GM21825 (cell line): ENCODE measurements at regions not wholly inside any gene's neighbourhood (a gene's known extent, or its start where the extent isn't known, plus 50 kb on each side); places are given as distances from the start of the nearest gene placed in this dataset.
"Not testable (repeated sequence)": the region's sequence is repeated elsewhere in the genome, so short reads cannot be mapped to it uniquely, and the experiment has no call there.

Experiments used
- ATAC-seq: cut with Tn5 transposase; IDR thresholded peaks from one replicate; pipeline ENCODE4 v1.9.1; 2021; ENCODE audit warnings: mild to moderate bottlenecking, moderate library complexity; ENCODE audit not compliant: unreplicated experiment

GRCh38 chr5:33203931-33204330, 236.8 kb upstream of the TARS1 start:
- no peak for ATAC-seq

GRCh38 chr5:33205079-33205478, 235.7 kb upstream of the TARS1 start:
- no peak for ATAC-seq

GRCh38 chr5:33205727-33206410, 234.9 kb upstream of the TARS1 start:
- ATAC-seq, result no peak

GRCh38 chr5:33206962-33207506, 233.7 kb upstream of the TARS1 start:
- no peak for ATAC-seq

DNA sequence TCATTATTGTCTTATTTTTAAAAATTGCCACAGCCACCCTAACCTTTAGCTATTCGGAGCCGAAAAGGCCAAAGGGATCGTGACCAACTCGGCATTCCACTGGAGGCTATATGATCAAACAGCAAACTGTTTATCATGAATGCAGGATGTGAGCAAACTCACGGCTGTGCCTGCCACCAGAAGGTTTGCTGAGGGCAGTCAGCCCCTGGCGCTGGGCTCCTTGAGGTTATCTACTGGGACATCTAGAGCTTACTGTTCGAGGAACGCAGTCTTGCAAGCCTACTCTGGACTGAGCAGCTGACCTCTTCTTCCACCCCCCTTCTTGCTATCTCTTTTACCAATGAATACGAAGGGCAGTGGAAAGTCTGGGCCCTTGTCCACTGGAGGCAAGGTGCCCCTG, 231.5 kb upstream of the TARS1 start:
- no peak for ATAC-seq

- ATAC-seq, result not testable (repeated sequence)
Observed at GRCh38 chr5:33210221-33210620, 230.5 kb upstream of the TARS1 start.

DNA sequence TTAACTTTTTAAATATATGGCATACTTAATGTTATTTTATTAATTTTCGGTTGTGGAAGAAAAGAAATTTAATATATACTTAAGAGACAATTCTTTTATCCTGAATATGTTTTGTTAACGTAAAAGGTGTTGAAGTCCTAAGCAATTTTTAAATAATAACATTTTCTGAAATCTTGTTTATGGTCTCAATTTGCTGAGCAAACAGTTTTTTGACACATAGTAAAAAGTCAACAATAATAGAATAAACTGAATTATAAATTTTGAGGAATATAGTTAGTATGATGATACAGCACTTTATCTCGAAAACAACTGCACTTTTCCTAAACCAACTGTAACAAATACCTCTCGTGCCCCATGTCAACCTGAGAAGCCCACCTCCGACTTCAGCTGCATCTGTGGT, 229.8 kb upstream of the TARS1 start:
- no peak for ATAC-seq

GRCh38 chr5:33212439-33212838, 228.3 kb upstream of the TARS1 start:
- ATAC-seq, result no peak

DNA sequence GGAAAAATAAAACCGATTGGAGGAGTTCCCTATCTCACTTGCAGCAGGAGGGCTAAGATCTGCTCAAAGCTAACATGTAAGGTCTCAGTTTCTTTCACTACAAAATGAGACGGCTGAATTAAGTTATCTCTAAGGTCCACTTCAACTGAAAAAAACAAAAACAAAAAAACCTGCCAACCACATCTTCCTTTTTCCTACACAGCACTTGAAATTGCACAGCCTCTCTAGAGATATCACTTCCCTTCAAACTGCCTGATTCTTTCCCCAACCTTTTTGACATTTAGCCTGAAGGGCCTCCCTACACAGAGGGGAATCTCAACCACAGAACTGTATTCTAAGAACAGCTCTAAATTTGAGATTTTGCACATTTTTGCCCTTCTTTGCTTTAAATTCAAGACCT, 227.9 kb upstream of the TARS1 start:
- ATAC-seq, result no peak

GRCh38 chr5:33223563-33224284, 217.0 kb upstream of the TARS1 start:
- ATAC-seq, result no peak

DNA sequence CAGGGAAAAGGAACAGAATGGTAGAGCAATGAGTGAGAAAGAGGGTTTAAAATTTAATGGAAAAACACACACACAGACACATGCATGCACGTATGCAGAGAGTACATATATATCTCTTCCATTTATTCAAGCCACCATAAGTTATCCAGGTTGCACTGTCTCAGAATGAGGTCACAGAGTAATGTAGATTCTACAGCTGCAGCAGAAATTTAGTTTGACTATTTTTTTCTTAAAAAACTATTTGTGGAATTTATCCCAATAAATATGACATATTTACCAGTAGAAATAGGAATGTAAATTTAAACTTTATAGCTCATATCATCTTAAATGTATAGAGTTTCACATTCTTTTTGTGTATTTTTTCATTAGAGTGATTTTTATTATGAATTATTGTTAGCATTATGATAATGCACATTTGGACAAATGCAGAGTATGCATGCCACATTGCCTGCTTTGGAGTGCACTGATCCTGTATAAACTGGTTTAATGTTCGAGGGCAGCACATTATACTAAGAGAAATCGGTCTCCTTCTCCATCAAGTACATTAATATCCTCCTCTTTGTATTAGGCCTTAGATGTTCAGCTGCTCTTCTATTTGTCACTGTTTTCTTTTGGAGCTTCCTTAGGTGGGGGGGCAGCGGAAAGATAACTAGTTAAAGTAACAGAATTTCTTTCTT, 216.3 kb upstream of the TARS1 start:
- ATAC-seq, result no peak

DNA sequence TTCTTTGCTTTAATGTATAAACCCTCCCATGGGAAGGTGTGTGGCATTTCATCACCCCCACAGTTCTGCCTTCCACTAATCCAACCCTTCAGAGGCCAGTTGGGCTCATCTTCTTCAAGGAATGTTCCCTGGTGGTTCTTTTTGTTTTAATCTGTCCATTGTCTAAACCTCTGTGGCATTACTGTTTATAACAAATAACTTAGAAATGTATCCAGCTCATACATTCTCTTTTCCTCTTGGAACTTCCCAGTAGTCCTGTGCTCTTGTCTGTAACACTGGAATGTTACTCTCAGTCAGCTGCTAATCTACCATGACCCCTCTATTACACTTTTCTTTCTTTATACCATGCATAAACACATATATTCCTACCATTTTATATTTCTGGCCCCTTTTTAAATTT, 213.5 kb upstream of the TARS1 start:
- ATAC-seq, result no peak

GRCh38 chr5:33227746-33228145, 213.0 kb upstream of the TARS1 start:
- no peak for ATAC-seq

DNA sequence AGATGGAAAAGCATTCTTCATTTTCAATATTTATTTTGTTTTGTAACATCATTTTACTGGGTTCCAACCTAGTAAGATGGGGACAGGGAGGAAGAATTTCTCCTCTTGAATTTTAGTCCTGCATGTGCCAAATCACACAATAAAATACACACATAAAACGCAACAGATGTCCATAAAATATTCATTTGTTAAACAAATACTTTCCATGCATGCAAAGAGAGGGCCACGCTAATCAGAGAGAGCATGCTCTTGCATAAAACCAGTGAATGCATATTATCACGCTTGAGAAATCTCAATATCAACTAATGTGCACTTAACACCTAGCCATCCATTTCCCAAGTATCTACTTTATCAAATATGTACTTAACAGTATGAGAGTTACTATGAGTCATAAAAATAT, 212.6 kb upstream of the TARS1 start:
- ATAC-seq, result no peak

DNA sequence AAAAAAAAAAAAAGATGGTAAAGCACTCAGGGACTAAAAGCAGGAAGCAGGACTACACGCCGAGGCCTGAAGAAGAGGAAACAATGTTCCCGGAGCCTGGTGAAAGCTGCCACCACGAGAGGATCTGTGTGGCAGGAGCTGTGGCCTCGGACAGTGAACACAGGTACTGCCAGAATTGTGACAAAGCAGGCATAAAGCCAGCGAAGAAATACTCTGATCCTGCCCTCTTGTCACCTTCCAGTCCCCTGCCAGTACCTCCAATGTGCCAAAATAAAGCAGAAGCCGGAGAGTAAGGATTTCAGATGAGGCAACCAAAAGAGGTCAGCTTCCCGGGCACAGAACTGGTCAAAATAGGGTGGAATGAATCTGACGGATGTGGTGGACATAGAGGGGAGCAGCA, 211.5 kb upstream of the TARS1 start:
- ATAC-seq, result no peak

DNA sequence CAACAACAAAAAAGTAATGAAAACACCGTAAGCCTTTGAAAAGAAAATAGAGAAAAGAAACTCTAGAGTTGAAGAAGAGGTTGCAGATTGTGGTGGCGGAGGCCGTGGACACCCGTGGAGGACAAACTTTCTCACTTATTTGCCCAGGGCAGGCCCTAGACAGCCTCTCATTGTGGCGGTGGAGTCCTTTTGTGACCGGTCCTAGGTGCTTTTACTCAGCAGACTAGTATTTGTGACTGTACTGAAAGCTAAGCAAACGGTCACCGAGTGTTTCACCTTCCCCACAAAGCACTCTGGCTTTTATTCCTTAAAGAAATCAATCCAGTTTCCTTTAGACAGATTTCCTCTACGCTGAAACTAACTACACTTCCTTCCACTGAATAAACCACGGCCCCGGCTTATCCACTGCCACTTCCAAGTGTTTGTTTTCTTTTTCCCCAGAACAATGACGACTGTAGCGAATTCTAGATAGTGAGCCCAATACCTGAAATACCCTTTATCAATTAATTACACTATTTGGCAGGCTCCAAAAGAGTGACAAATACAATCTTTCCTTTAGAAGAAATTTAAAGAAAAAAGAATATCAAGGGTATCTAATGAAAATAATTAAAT, 210.2 kb upstream of the TARS1 start:
- no peak for ATAC-seq

GRCh38 chr5:33231214-33231710, 209.5 kb upstream of the TARS1 start:
- ATAC-seq, result no peak

DNA sequence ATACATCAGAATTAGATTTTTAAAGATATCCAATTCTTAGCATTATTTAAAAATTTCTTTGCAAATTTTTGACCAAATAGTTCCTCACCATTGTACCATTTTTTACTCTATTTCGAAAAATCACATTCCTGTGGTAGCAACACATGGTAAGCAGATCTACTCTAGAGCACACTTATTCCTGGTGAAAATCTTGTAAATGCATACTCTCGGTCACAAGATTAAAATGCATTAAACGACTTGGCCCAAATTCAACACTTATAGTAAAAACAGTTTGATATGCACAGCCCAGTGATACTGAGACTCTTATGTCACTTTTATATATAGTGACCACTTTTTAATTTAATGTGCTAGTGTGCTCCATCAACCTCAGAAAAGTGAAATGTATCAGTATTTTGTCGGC, 208.8 kb upstream of the TARS1 start:
- no peak for ATAC-seq

DNA sequence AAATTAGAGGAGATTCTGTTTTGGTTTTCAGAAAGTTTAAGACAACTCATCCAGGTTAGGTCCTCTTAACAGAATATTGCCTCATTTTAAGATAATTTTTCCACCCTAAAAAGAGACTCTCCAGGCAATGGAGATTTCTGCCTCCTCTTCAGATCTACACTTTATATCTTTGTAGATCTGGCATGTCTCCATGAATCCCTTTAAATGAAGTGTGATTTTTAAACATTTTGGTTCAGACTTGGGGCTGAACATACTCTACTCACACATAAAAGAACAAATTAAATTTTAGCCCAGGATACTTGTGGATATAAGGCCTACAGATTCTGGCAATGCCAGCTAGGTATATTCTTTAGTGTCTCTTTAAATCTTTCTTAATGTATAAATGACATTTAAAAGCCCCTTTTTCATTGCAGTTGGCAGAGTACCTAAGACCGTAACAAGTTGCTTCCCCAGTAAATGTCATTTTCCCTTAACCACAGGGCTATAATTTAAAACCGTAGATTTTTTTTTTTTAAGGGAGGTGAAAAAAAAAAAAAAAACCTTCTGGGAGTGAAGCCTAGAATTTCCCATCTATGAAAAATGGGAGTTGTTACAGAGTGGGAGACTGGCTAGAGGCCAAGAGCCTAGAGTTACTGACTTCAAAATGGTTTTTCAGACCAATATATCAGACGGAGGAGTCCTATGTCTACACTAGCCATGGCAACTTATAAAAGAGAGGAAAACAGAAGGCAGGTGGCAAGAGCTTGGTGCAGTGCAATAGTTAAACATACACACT, 207.8 kb upstream of the TARS1 start:
- no peak for ATAC-seq

DNA sequence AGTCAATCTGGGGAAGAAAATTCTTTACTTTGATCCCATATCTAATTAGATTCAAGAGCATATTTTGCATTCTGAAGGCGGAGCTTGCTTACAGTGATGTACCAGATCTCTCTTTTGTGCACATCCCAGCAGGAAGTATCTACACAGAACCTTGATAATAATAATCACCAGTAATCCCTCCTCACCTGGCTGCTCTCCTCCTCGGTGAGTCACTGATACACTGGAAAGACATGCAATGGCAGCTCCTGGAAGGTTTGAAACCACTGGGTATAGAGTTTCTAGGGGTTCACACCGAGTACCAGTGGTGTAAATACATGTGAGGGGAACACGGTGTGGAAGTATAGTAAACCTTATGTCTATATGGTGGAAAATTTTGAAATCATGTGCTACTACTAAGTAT, 205.5 kb upstream of the TARS1 start:
- ATAC-seq, result no peak

DNA sequence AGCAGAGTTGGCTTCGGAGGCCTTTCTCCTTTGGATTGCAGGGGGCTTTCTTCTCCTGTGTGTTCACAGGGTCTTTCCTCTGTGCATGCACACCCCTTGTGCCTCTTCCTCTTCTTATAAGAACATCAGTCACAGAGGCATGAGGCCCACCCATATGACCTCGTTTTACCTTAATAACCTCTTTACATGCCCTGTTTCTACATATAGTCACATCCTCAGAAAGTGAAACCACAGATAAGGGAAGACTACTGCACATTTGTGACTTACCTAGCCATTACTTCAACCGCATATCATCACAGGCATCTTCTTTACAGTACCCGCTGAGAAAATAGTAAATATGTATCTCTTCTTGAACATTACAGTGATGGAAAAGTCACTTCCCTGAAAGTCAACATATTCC, 204.9 kb upstream of the TARS1 start:
- peak; percentile 53 for ATAC-seq
